H1 (cell line): ENCODE measurements at regions not wholly inside any gene's neighbourhood (a gene's known extent, or its start where the extent isn't known, plus 50 kb on each side); places are given as distances from the start of the nearest gene placed in this dataset.

Experiments used
- CTCF ChIA-PET: fragments of 300-600 bp; sonication (Branson Sonifier 250); formaldehyde crosslinking; loops from one replicate; lab custom pipeline; 2021; ENCODE audit not compliant: partially characterized antibody; lab: Charles Lee
- POLR2A ChIA-PET: fragments of 300-600 bp; sonication (Branson Sonifier 250); formaldehyde crosslinking; loops from one replicate; lab custom pipeline; 2021; ENCODE audit warnings: inconsistent platforms; ENCODE audit not compliant: partially characterized antibody; lab: Charles Lee
- DNase-seq, 2 experiments: peaks; one replicate each; pipeline versions ENCODE4 v3.0.0 to v3.0.0-alpha.2; 2010 to 2022; ENCODE audit warnings: low spot score in 2 of 2, low read depth in 1 of 2, mixed read lengths in 1 of 2
- FAIRE-seq: peaks from 2 replicates; lab custom pipeline; 2011; peaks lifted over from hg19 to GRCh38; lab: Jason Lieb, UNC
- H2AFZ ChIP-seq: 2 replicates; pipeline ENCODE4 v1.8.1; 2012; ENCODE audit warnings: low read length, inconsistent platforms
- H2AK5ac ChIP-seq: 2 replicates; pipeline ENCODE4 v1.6.1; 2013; ENCODE audit warnings: low read depth, low read length
- H2BK120ac ChIP-seq: replicated peaks from 2 replicates; pipeline ENCODE3; 2013; ENCODE audit warnings: low read depth, low read length, inconsistent platforms
- H2BK12ac ChIP-seq: 2 replicates; pipeline ENCODE4 v1.6.1; 2013; ENCODE audit warnings: low read depth, low read length
- H2BK15ac ChIP-seq: 2 replicates; pipeline ENCODE4 v1.6.1; 2013; ENCODE audit warnings: low read length
- H2BK20ac ChIP-seq: 2 replicates; pipeline ENCODE4 v1.6.1; 2013; ENCODE audit warnings: low read length
- H2BK5ac ChIP-seq: 2 replicates; pipeline ENCODE4 v1.6.1; 2013; ENCODE audit warnings: low read depth, low read length
- H3K14ac ChIP-seq: 2 replicates; pipeline ENCODE4 v1.6.1; 2013; ENCODE audit warnings: inconsistent platforms; ENCODE audit not compliant: insufficient read length
- H3K18ac ChIP-seq: 2 replicates; pipeline ENCODE4 v1.6.1; 2013; ENCODE audit warnings: low read length; ENCODE audit errors: extremely low read depth
- H3K23ac ChIP-seq: 2 replicates; pipeline ENCODE4 v1.6.1; 2013; ENCODE audit warnings: inconsistent platforms; ENCODE audit not compliant: insufficient read length
- H3K23me2 ChIP-seq: 2 replicates; pipeline ENCODE4 v1.6.1; 2013; ENCODE audit warnings: low read depth, low read length
- H3K27ac ChIP-seq: 2 replicates; pipeline ENCODE4 v1.6.1; 2011; ENCODE audit warnings: low read depth, low read length, inconsistent platforms
- H3K27me3 ChIP-seq, 4 experiments: replicated peaks in 1 of 4; 1 replicate in 1 of 4; 2 replicates in 3 of 4; pipeline versions ENCODE4 v1.6.1 to v1.8.1; 2011 to 2013; ENCODE audit warnings: low read length in 3 of 4, mild to moderate bottlenecking in 3 of 4, inconsistent platforms in 2 of 4, mixed read lengths in 2 of 4, moderate library complexity in 1 of 4; ENCODE audit not compliant: control insufficient read depth in 3 of 4, insufficient read depth in 3 of 4; ENCODE audit errors: extremely low read depth in 1 of 4
- H3K36me3 ChIP-seq, 4 experiments: 2 replicates each; pipeline versions ENCODE4 v1.6.1 to v1.8.1; 2011 to 2013; ENCODE audit warnings: mild to moderate bottlenecking in 4 of 4, low read length in 3 of 4, moderate library complexity in 2 of 4, control low read depth in 1 of 4, inconsistent platforms in 1 of 4; ENCODE audit not compliant: insufficient read depth in 4 of 4, control insufficient read depth in 2 of 4
- H3K4ac ChIP-seq: replicated peaks from 2 replicates; pipeline ENCODE3; 2013; ENCODE audit warnings: low read length, low read depth, mixed read lengths, inconsistent platforms; ENCODE audit not compliant: insufficient read length
- H3K4me1 ChIP-seq, 4 experiments: replicated peaks in 1 of 4; 1 replicate in 1 of 4; 2 replicates in 3 of 4; pipeline versions ENCODE4 v1.6.1 to v1.8.1; 2011 to 2013; ENCODE audit warnings: low read length in 3 of 4, inconsistent platforms in 2 of 4, mixed read lengths in 1 of 4; ENCODE audit not compliant: insufficient read depth in 4 of 4, control insufficient read depth in 3 of 4
- H3K4me2 ChIP-seq, 2 experiments: 2 replicates each; pipeline versions ENCODE4 v1.6.1 to v1.8.1; 2011 to 2013; ENCODE audit warnings: low read depth in 2 of 2, low read length in 2 of 2, control low read depth in 1 of 2, inconsistent platforms in 1 of 2, mild to moderate bottlenecking in 1 of 2; ENCODE audit not compliant: insufficient read depth in 1 of 2
- H3K4me3 ChIP-seq, 4 experiments: fragments of 200-600, 300-600 bp in 1 of 4; sonication (generic), shearing (Covaris generic), sonication (Bioruptor Twin) in 1 of 4; 2 replicates each; pipeline versions ENCODE4 v1.5.1 to v1.8.1; 2011 to 2016; ENCODE audit warnings: low read length in 4 of 4, low read depth in 3 of 4, control low read depth in 2 of 4, inconsistent platforms in 2 of 4, mild to moderate bottlenecking in 2 of 4, mixed read lengths in 1 of 4, moderate library complexity in 1 of 4; ENCODE audit not compliant: insufficient read depth in 2 of 4; ENCODE audit errors: extremely low read depth in 1 of 4
- H3K56ac ChIP-seq: replicated peaks from 2 replicates; pipeline ENCODE3; 2013; ENCODE audit warnings: low read depth, mild to moderate bottlenecking, mixed read lengths, low read length, inconsistent platforms; ENCODE audit not compliant: insufficient read length
- H3K79me1 ChIP-seq: 2 replicates; pipeline ENCODE4 v1.6.1; 2013; ENCODE audit warnings: low read depth, low read length, control low read depth
- H3K79me2 ChIP-seq, 2 experiments: 2 replicates each; pipeline versions ENCODE4 v1.6.1 to v1.8.1; 2012 to 2013; ENCODE audit warnings: low read length in 2 of 2, mild to moderate bottlenecking in 2 of 2, inconsistent platforms in 1 of 2; ENCODE audit not compliant: insufficient read depth in 2 of 2, control insufficient read depth in 1 of 2
- H3K9ac ChIP-seq, 4 experiments: replicated peaks in 1 of 4; 1 replicate in 1 of 4; 2 replicates in 3 of 4; pipeline versions ENCODE4 v1.6.1 to v1.8.1; 2011 to 2013; ENCODE audit warnings: low read depth in 3 of 4, low read length in 3 of 4, control low read depth in 2 of 4, mild to moderate bottlenecking in 2 of 4, moderate library complexity in 2 of 4, inconsistent platforms in 1 of 4; ENCODE audit errors: extremely low read depth in 1 of 4
- H3K9me3 ChIP-seq, 2 experiments: 2 replicates each; pipeline versions ENCODE4 v1.6.1 to v1.8.1; 2012 to 2013; ENCODE audit warnings: mild to moderate bottlenecking in 2 of 2, moderate library complexity in 2 of 2, control low read depth in 1 of 2, inconsistent platforms in 1 of 2, low read depth in 1 of 2, low read length in 1 of 2, mixed read lengths in 1 of 2; ENCODE audit not compliant: insufficient read depth in 2 of 2
- H4K20me1 ChIP-seq, 2 experiments: replicated peaks in 1 of 2; 2 replicates each; pipeline versions ENCODE3 to v1.8.1; 2011 to 2013; ENCODE audit warnings: inconsistent platforms in 2 of 2, low read length in 2 of 2, mild to moderate bottlenecking in 1 of 2; ENCODE audit not compliant: insufficient read depth in 2 of 2, control insufficient read depth in 1 of 2
- H4K5ac ChIP-seq: 2 replicates; pipeline ENCODE4 v1.6.1; 2013; ENCODE audit warnings: low read length, low read depth, mixed read lengths, inconsistent platforms; ENCODE audit not compliant: insufficient read length
- H4K8ac ChIP-seq: 2 replicates; pipeline ENCODE4 v1.8.0; 2013; ENCODE audit warnings: mild to moderate bottlenecking, moderate library complexity, low read length, inconsistent platforms; ENCODE audit not compliant: insufficient read depth; ENCODE audit errors: extremely low read depth
- H4K91ac ChIP-seq: replicated peaks from 2 replicates; pipeline ENCODE3; 2013; ENCODE audit warnings: low read length, mixed read lengths, inconsistent platforms; ENCODE audit not compliant: insufficient read length
- ATF2 ChIP-seq: IDR thresholded peaks from 2 replicates; pipeline ENCODE4 v1.6.1; 2012; ENCODE audit warnings: low read length, inconsistent platforms
- BACH1 ChIP-seq: IDR thresholded peaks from 2 replicates; pipeline ENCODE4 v1.6.1; 2012; ENCODE audit warnings: low read length, improper control_type of control experiment
- BCL11A ChIP-seq, 2 experiments: IDR thresholded peaks; one replicate each; pipeline ENCODE4 v1.6.1; 2011; ENCODE audit warnings: low read depth in 2 of 2, low read length in 2 of 2, mild to moderate bottlenecking in 2 of 2
- FOSL1 ChIP-seq: IDR thresholded peaks from 2 replicates; pipeline ENCODE4 v1.6.1; 2011; ENCODE audit warnings: mild to moderate bottlenecking, low read depth, low read length, moderate library complexity; ENCODE audit not compliant: insufficient read depth
- JUN ChIP-seq: IDR thresholded peaks from 2 replicates; pipeline ENCODE4 v1.6.1; 2011; ENCODE audit warnings: low read depth, mild to moderate bottlenecking, improper control_type of control experiment, low read length
- KDM4A ChIP-seq: IDR thresholded peaks from one replicate; pipeline ENCODE4 v1.7.1; 2012; ENCODE audit warnings: low read depth, mild to moderate bottlenecking, moderate library complexity, low read length, inconsistent platforms; ENCODE audit not compliant: severe bottlenecking
- MAX ChIP-seq: IDR thresholded peaks from 2 replicates; pipeline ENCODE4 v1.6.1; 2012; ENCODE audit warnings: inconsistent platforms
- NRF1 ChIP-seq: IDR thresholded peaks from 2 replicates; pipeline ENCODE4 v1.6.1; 2011; ENCODE audit warnings: mild to moderate bottlenecking, low read depth, low read length, improper control_type of control experiment
- RAD21 ChIP-seq, 2 experiments: IDR thresholded peaks in 1 of 2; conservative IDR thresholded peaks in 1 of 2; 2 replicates each; pipeline ENCODE4 v1.6.1; 2011; ENCODE audit warnings: low read depth in 2 of 2, low read length in 2 of 2, improper control_type of control experiment in 1 of 2, inconsistent platforms in 1 of 2, mild to moderate bottlenecking in 1 of 2, moderate library complexity in 1 of 2
- RBBP5 ChIP-seq: IDR thresholded peaks from 2 replicates; pipeline ENCODE4 v1.7.1; 2012; ENCODE audit warnings: low read depth, mild to moderate bottlenecking, inconsistent platforms, low read length, moderate library complexity, borderline replicate concordance
- RXRA ChIP-seq: IDR thresholded peaks from 2 replicates; pipeline ENCODE4 v1.6.1; 2011; ENCODE audit warnings: low read depth, mild to moderate bottlenecking, low read length, moderate library complexity; ENCODE audit not compliant: insufficient read depth
- SIX5 ChIP-seq: IDR thresholded peaks from 2 replicates; pipeline ENCODE4 v1.6.1; 2011; ENCODE audit warnings: mild to moderate bottlenecking, low read depth, low read length
- TAF7 ChIP-seq: optimal IDR thresholded peaks from 2 replicates; pipeline ENCODE3; 2011; ENCODE audit warnings: low read depth, mild to moderate bottlenecking, inconsistent platforms, low read length, moderate library complexity, borderline replicate concordance
- WGBS, 2 experiments: shearing (Covaris generic) in 1 of 2; methylation state at CpG; one replicate each; pipeline versions ENCODE4 v1.1.6 to v1.1.7; 2013 to 2015; ENCODE audit warnings: low lambda C conversion rate in 2 of 2, mixed read lengths in 2 of 2, inconsistent platforms in 1 of 2, low coverage in 1 of 2, missing lambda C conversion rate in 1 of 2; ENCODE audit not compliant: insufficient replicate concordance in 2 of 2, insufficient coverage in 1 of 2, insufficient read length in 1 of 2; ENCODE audit errors: extremely low coverage in 1 of 2, missing lambda C conversion rate in 1 of 2; 5-methylcytosine and 5-hydroxymethylcytosine counted together

DNA sequence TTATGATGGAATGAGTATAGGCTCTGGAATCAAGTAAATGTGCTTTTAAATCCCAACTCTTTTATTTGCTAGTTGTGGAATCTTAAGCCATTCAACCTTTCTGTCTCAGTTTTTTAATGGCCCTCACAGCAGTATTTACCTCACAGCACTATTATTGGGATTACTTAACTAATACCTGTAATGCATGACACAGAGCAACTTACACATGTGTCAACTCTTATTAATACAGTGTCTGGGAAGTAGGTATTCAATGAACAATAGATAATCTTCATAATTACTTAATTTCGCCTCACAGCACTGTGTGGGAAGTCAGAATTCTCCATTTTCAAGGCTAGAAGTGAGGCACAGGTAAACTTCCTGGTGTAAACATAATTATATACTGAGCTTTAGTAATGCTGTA, 149.7 kb upstream of the NUDT6 start:
- H2BK15ac ChIP-seq, result no peak overlapping the region
- no peaks in the 10 kb centered on the region for H3K4me1 ChIP-seq
- no peak overlapping the region for H3K4ac ChIP-seq
- 82% methylated on average over 1 of the region's 1 CpG; no CpG with 5 or more reads in 1 of the 2 experiments for WGBS, 2 experiments
- no peak overlapping the region for H3K27ac ChIP-seq
- no peak overlapping the region for H4K8ac ChIP-seq
- no peak overlapping the region for H2BK20ac ChIP-seq
- ChIA-PET CTCF (interaction anchor here (1.0 kb wide), 1 partner anchor 355 kb away, joined by 3 read pairs; no protein-coding TSS in a partner anchor), POLR2A (no interaction called here)
- no peak overlapping the region for H2AK5ac ChIP-seq
- H2BK120ac ChIP-seq, result no peak overlapping the region
- H3K27me3 ChIP-seq, result no peaks in the 10 kb centered on the region
- no peak overlapping the region for H2BK12ac ChIP-seq
- H2BK5ac ChIP-seq, result no peak overlapping the region
- no peaks in the 10 kb centered on the region for H3K79me1 ChIP-seq
- no peak overlapping the region for H3K4me2 ChIP-seq
- no peak overlapping the region for H3K14ac ChIP-seq
- H3K23ac ChIP-seq, result no peak overlapping the region
- no peak overlapping the region for H3K18ac ChIP-seq
- no peak overlapping the region for H4K91ac ChIP-seq
- no peaks in the 10 kb centered on the region for H3K9me3 ChIP-seq
- no peak for DNase-seq
- H3K4me3 ChIP-seq, result no peak overlapping the region
- no peaks in the 10 kb centered on the region for H3K23me2 ChIP-seq
- H3K9ac ChIP-seq, result no peak overlapping the region
- no peak overlapping the region for H3K56ac ChIP-seq
- H4K5ac ChIP-seq, result no peak overlapping the region
- H4K20me1 ChIP-seq, result no peaks in the 10 kb centered on the region
- no peak for FAIRE-seq
- H3K36me3 ChIP-seq, result no peaks in the 10 kb centered on the region; a peak in 1 of 8 replicates
- no peak overlapping the region for H2AFZ ChIP-seq
- no peaks in the 10 kb centered on the region for H3K79me2 ChIP-seq
- no peak for TF ChIP-seq KDM4A
- TF ChIP-seq RBBP5, result no peak
- TF ChIP-seq BCL11A (IDR thresholded peaks at IDR 0.05; ENCODE audit: low read depth in 2 of 2, low read length in 2 of 2), result no peak
- TF ChIP-seq SIX5, result no peak
- TF ChIP-seq JUN, result no peak
- no peak for TF ChIP-seq NRF1
- TF ChIP-seq BACH1, result no peak
- TF ChIP-seq RXRA, result no peak
- TF ChIP-seq RAD21 (IDR thresholded peaks at IDR 0.05 in 1 of 2, conservative IDR thresholded peaks at IDR 0.05 in 1 of 2; ENCODE audit: low read depth in 2 of 2, low read length in 2 of 2), result no peak
- no peak for TF ChIP-seq TAF7
- no peak for TF ChIP-seq MAX
- no peak for TF ChIP-seq ATF2
- TF ChIP-seq FOSL1, result no peak
